ENCODE measurements at regions not wholly inside any gene's neighbourhood (a gene's known extent, or its start where the extent isn't known, plus 50 kb on each side); places are given as distances from the start of the nearest gene placed in this dataset.
"Not testable (repeated sequence)": the region's sequence is repeated elsewhere in the genome, so short reads cannot be mapped to it uniquely, and the experiment has no call there.

DNA sequence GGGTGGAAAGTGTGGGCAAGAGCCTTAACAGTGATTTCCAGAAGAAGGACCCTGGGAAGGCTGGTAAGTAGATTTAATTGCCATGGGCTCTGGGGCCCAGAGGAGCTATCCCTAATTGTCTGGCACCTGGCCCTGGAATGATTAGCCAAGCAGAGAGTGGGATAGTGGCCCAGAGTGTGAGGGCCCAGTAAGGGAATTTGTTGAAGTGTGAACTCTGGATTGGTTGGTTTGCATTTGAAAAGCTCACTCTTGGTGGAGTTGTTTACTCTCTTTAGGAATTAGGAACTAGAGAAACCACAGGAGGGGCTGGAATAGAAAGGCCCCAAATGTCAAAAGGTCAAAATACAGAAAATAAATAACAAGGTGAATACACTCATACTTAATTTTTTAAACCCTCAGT, 207.1 kb downstream of the GABRG2 start:
- TF ChIP-seq, protein P1, sequence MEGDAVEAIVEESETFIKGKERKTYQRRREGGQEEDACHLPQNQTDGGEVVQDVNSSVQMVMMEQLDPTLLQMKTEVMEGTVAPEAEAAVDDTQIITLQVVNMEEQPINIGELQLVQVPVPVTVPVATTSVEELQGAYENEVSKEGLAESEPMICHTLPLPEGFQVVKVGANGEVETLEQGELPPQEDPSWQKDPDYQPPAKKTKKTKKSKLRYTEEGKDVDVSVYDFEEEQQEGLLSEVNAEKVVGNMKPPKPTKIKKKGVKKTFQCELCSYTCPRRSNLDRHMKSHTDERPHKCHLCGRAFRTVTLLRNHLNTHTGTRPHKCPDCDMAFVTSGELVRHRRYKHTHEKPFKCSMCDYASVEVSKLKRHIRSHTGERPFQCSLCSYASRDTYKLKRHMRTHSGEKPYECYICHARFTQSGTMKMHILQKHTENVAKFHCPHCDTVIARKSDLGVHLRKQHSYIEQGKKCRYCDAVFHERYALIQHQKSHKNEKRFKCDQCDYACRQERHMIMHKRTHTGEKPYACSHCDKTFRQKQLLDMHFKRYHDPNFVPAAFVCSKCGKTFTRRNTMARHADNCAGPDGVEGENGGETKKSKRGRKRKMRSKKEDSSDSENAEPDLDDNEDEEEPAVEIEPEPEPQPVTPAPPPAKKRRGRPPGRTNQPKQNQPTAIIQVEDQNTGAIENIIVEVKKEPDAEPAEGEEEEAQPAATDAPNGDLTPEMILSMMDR (conservative IDR thresholded peaks at IDR 0.05): no peak
- no peak overlapping the region for H3K27ac ChIP-seq

DNA sequence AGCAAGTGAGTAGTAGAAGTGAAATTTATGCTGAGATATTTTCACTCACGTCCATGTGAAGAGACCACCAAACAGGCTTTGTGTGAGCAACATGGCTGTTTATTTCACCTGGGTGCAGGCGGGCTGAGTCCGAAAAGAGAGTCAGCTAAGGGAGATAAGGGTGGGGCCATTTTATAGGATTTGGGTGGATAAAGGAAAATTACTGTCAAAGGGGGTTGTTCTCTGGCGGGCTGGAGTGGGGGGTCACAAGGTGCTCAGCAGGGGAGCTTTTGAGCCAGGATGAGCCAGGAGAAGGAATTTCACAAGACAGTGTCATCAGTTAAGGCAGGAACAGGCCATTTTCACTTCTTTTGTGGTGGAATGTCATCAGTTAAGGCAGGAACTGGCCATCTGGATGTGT, 207.8 kb downstream of the GABRG2 start:
- H3K27ac ChIP-seq: not testable (repeated sequence)

DNA sequence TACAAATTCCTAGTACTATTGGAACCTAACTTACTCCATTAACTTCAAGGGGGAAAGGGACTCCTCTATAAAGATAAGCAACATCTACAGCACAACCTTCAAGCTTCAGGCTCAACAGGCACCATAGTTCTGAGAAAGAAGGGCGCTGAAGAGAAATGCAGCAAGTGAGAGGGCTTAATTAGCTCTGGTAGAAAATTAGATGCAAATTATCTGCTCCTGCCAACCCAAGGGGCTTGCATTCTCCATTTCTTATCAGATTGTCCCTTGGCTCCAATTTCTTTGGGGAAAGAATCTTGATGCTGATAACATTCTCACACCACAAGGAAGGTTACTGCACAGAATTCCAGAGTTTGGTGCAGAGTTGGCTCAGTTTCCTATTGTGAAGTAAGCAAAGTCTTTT, 214.6 kb downstream of the GABRG2 start:
- H3K27ac ChIP-seq: no peak overlapping the region
- TF ChIP-seq, protein P1 (conservative IDR thresholded peaks at IDR 0.05): no peak

DNA sequence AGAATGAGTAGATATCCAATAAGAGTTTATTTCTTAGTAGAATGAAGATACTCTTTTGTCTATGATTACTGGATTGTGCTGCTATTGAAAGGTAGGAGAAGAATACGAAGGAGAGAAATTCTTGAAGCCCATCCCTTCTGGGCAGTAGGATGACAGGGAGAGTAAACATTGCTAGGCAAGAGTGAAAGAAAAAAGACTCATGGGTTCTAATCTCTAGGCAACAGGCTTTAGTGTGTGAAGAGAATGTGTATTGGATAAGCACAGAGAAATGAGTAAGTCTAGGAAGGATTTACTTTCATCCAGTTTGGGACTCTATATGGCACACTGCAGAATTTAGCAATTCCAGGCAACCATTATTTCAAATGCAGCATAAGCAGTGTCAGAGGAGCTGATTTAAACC, 216.0 kb downstream of the GABRG2 start:
- TF ChIP-seq, protein P1 (conservative IDR thresholded peaks at IDR 0.05): no peak
- no peak overlapping the region for H3K27ac ChIP-seq

DNA sequence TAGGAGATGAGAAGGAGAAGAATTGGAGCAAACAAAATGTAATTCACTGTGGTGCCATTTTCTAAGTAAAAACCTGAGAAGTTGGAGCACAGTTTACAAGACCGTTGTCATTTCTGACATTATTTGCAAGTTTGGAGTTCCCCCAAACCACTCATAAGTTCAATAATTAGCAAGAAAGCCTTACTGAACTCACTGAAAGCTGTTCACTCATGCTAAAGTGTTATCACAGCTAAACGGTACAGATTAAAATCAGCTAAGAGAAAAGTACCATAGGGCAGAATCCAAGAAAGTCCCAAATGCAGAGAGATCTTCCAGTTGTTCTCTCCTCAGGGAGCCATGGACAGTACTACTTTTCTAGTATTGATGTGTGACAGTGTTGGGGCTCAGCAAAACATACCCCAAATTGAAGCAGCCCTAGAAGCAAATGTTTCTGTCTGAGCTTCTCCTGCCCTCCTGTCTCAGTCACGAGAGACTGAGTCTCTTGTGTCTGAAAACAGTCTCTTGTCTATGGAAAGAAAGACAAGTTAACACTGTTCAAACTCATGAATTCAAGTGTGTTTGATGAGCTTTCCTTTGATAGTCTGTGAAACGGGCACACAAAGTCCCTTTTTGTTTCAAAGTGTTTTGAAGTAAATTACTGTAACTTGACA, 221.2 kb downstream of the GABRG2 start:
- no peak overlapping the region for H3K27ac ChIP-seq
- TF ChIP-seq, protein P1 (conservative IDR thresholded peaks at IDR 0.05): no peak

DNA sequence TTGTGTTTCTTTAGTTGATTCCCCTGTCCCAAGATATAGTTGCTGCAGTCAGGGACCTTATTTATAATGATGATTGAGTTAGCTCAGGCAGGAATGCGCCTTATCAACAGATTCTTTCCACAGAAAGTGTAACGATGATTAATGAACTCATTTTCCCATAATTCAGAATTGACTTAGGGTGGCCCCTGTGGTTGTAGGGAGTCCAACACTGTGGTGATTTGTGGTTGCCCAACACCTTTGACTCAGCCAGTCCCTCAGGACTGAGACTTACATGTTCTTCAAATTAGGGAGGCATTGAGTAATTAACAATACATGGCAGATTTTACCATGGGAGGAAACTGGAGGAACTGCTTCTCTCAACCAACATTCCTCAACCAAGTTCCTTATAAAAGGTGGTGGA, 221.9 kb downstream of the GABRG2 start:
- TF ChIP-seq, protein P1 (conservative IDR thresholded peaks at IDR 0.05): no peak
- no peak overlapping the region for H3K27ac ChIP-seq

DNA sequence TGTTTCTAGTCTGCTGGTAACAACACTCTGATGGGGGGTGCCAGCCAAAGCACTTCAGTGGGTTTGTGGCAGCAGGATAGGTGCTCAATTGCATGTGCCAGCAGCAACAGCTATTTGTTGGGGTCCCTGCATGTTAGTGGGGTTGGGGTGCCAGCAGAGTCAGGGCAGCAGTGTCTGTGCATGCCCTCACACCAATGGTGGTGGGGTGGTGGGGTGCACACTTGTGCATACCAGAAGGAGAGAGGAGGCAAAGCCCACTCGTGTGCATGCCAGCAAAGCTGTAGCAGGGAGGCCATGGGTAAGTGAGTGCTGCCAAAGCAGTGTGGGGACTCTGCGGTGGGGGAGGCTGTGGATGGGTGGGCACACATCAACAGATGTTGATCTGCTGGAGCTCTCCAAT, 232.2 kb downstream of the GABRG2 start:
- TF ChIP-seq, protein P1 (conservative IDR thresholded peaks at IDR 0.05): no peak
- no peak overlapping the region for H3K27ac ChIP-seq

DNA sequence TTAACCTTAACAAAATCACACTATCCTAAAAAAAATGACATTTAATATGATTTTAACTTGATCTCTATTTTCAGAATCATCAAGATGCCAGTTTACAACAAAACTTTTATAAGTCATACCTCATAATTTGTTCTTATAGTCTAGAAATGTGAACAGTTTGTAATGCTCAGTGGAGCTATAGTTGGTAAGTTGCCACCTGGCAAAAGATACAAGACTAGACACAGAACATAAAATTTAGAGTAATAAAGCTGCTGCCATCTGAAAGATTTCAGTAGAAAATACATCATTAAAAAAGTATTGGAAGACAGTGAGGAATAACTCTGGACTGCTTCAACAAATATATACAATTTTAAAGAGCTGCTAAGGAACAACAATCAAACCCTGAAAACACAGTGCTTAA, 233.8 kb downstream of the GABRG2 start:
- no peak overlapping the region for H3K27ac ChIP-seq
- TF ChIP-seq, protein P1 (conservative IDR thresholded peaks at IDR 0.05): no peak

Data from VCaP (cell line).